OCI-LY7 (cell line): ENCODE measurements at regions not wholly inside any gene's neighbourhood (a gene's known extent, or its start where the extent isn't known, plus 50 kb on each side); places are given as distances from the start of the nearest gene placed in this dataset.

Experiments used
- BruUV-seq: library from RNA; stranded (reverse); fragments of 400-500 nt; replicated peaks from 2 replicates; lab custom pipeline; 2021; lab: Mats Ljungman, UMichigan
- CTCF ChIA-PET: fragments of 300-600 bp; sonication (Branson Sonifier 250); formaldehyde crosslinking; loops from one replicate; lab custom pipeline; 2022; ENCODE audit warnings: antibody characterized with exemption; ENCODE audit not compliant: unreplicated experiment; lab: Charles Lee
- POLR2A ChIA-PET: fragments of 300-600 bp; sonication (Branson Sonifier 250); formaldehyde crosslinking; loops from one replicate; lab custom pipeline; 2022; ENCODE audit warnings: antibody characterized with exemption; lab: Charles Lee
- DNase-seq: peaks from one replicate; pipeline ENCODE4 v3.0.0-alpha.2; 2015; ENCODE audit warnings: low spot score
- H2AFZ ChIP-seq: fragments of 200-600 bp; sonication (generic), shearing (Covaris generic); 2 replicates; pipeline ENCODE4 v1.6.1; 2014; ENCODE audit warnings: mild to moderate bottlenecking, antibody characterized with exemption, low read length, moderate library complexity
- H3K27ac ChIP-seq: fragments of 200-600 bp; sonication (generic); 2 replicates; pipeline ENCODE4 v1.5.1; 2014; ENCODE audit warnings: mixed run types, low read depth, mild to moderate bottlenecking, moderate library complexity, low read length, inconsistent platforms; ENCODE audit not compliant: poor library complexity, severe bottlenecking
- H3K36me3 ChIP-seq: fragments of 200-600 bp; sonication (generic); 2 replicates; pipeline ENCODE4 v1.6.1; 2014; ENCODE audit warnings: mild to moderate bottlenecking, antibody characterized with exemption, low read length, moderate library complexity, mixed read lengths; ENCODE audit not compliant: insufficient read depth
- H3K4me1 ChIP-seq: fragments of 200-600 bp; sonication (generic); 2 replicates; pipeline ENCODE4 v1.5.1; 2014; ENCODE audit warnings: mild to moderate bottlenecking, low read length; ENCODE audit not compliant: insufficient read depth, poor library complexity, severe bottlenecking
- H3K4me2 ChIP-seq: fragments of 200-600 bp; sonication (generic); 2 replicates; pipeline ENCODE4 v1.6.1; 2014; ENCODE audit warnings: mild to moderate bottlenecking, low read length
- H3K4me3 ChIP-seq: fragments of 200-600 bp; sonication (generic); 2 replicates; pipeline ENCODE4 v1.5.1; 2014; ENCODE audit warnings: mild to moderate bottlenecking, low read depth, low read length; ENCODE audit not compliant: poor library complexity, severe bottlenecking
- H3K79me2 ChIP-seq: fragments of 200-600 bp; sonication (generic); 2 replicates; pipeline ENCODE4 v1.6.1; 2016; ENCODE audit warnings: low read depth, mild to moderate bottlenecking, low read length, moderate library complexity, mixed read lengths; ENCODE audit not compliant: insufficient read depth
- H3K9me2 ChIP-seq: fragments of 200-600 bp; sonication (generic); 2 replicates; pipeline ENCODE4 v1.6.1; 2016; ENCODE audit warnings: mild to moderate bottlenecking, low read length, mixed read lengths; ENCODE audit not compliant: insufficient read depth
- H3K9me3 ChIP-seq: fragments of 200-600 bp; sonication (generic); 2 replicates; pipeline ENCODE4 v1.6.1; 2014; ENCODE audit warnings: mild to moderate bottlenecking, mixed run types, low read length, mixed read lengths
- H4K20me1 ChIP-seq: fragments of 200-600 bp; sonication (generic); 2 replicates; pipeline ENCODE4 v1.6.1; 2014; ENCODE audit warnings: mild to moderate bottlenecking, antibody characterized with exemption, low read length, moderate library complexity, mixed read lengths; ENCODE audit not compliant: insufficient read depth
- CTCF ChIP-seq: fragments of 200-600 bp; sonication (generic); conservative IDR thresholded peaks from 2 replicates; pipeline ENCODE4 v1.5.1; 2014; ENCODE audit warnings: mild to moderate bottlenecking, antibody characterized with exemption, low read length, moderate library complexity, mixed read lengths
- EZH2phosphoT487 ChIP-seq: fragments of 200-600 bp; sonication (generic); IDR thresholded peaks from 2 replicates; pipeline ENCODE4 v1.6.1; 2018; ENCODE audit warnings: low read depth, borderline replicate concordance, mild to moderate bottlenecking, mixed run types, antibody characterized with exemption, low read length, moderate library complexity, mixed read lengths
- intact Hi-C: fragments of 100-400 bp; cut with micrococcal nuclease; formaldehyde crosslinking; loops from one replicate; pipeline ENCODE4 v1.10.0; 2022; ENCODE audit not compliant: unreplicated experiment

GRCh38 chr2:122105171-122105876 lies 349.9 kb downstream of the TSN start:
- Histone ChIP-seq H3K36me3 (no peaks in the 10 kb centered on the region), H3K79me2 (no peaks in the 10 kb centered on the region), H2AFZ (no peak overlapping the region), H3K27ac (no peak overlapping the region), H3K4me3 (no peak overlapping the region), H3K4me2 (no peak overlapping the region), H3K9me2 (no peaks in the 10 kb centered on the region), H3K9me3 (no peaks in the 10 kb centered on the region), H3K4me1 (no peaks in the 10 kb centered on the region), H4K20me1 (no peaks in the 10 kb centered on the region)
- ChIA-PET POLR2A (no interaction called here), CTCF (no interaction called here)
- intact Hi-C loops = no loop called here
- no TSS peak for BruUV-seq
- DNase-seq = no peak
- TF ChIP-seq EZH2phosphoT487 = no peak
- no peak for TF ChIP-seq CTCF

- H3K9me2 ChIP-seq = no peaks in the 10 kb centered on the region
- ChIA-PET CTCF (no interaction called here), POLR2A (no interaction called here)
- no peaks in the 10 kb centered on the region for H4K20me1 ChIP-seq
- no peak overlapping the region for H3K27ac ChIP-seq
- no peak overlapping the region for H3K4me2 ChIP-seq
- TF ChIP-seq CTCF (no peak), EZH2phosphoT487 (no peak)
- no peaks in the 10 kb centered on the region for H3K9me3 ChIP-seq
- H3K36me3 ChIP-seq = no peaks in the 10 kb centered on the region
- BruUV-seq = no TSS peak
- H3K4me1 ChIP-seq = no peaks in the 10 kb centered on the region
- no peaks in the 10 kb centered on the region for H3K79me2 ChIP-seq
- no peak overlapping the region for H2AFZ ChIP-seq
- intact Hi-C loops = no loop called here
- DNase-seq = no peak
- H3K4me3 ChIP-seq = no peak overlapping the region
These were observed 350.4 kb downstream of the TSN start for GRCh38 chr2:122105877-122106206.

GRCh38 chr2:122108186-122108585 lies 352.7 kb downstream of the TSN start:
- H3K9me3 ChIP-seq = no peaks in the 10 kb centered on the region
- POLR2A ChIA-PET = interaction anchor here (0.6 to 1.3 kb wide), 2 partner anchors 13 to 348 kb away, joined by 3 read pairs; no protein-coding TSS in a partner anchor
- CTCF ChIA-PET = no interaction called here
- BruUV-seq = no TSS peak
- no peaks in the 10 kb centered on the region for H4K20me1 ChIP-seq
- TF ChIP-seq EZH2phosphoT487 = no peak
- TF ChIP-seq CTCF = no peak
- no peak overlapping the region for H2AFZ ChIP-seq
- DNase-seq = no peak
- no peaks in the 10 kb centered on the region for H3K9me2 ChIP-seq
- no peak overlapping the region for H3K27ac ChIP-seq
- H3K4me3 ChIP-seq = no peak overlapping the region
- H3K4me1 ChIP-seq = no peaks in the 10 kb centered on the region
- H3K79me2 ChIP-seq = no peaks in the 10 kb centered on the region
- H3K36me3 ChIP-seq = no peaks in the 10 kb centered on the region
- intact Hi-C loops = no loop called here
- H3K4me2 ChIP-seq = no peak overlapping the region
